ENCODE measurements at regions not wholly inside any gene's neighbourhood (a gene's known extent, or its start where the extent isn't known, plus 50 kb on each side); places are given as distances from the start of the nearest gene placed in this dataset.

- DNase-seq (ENCODE audit: low spot score): no peak
- ChIA-PET CTCF (ENCODE audit: low intra/inter-chr PET ratio, low total read pairs) (no interaction called here), POLR2A (no interaction called here)
- H4K20me1 ChIP-seq (ENCODE audit: insufficient read depth, low read length): no peaks in the 10 kb centered on the region
- no peaks in the 10 kb centered on the region for H3K4me1 ChIP-seq (ENCODE audit: insufficient read depth, low read length)
- no peak for FAIRE-seq
- H3K9ac ChIP-seq (ENCODE audit: insufficient read depth, low read depth, low read length): no peak overlapping the region
- no peak overlapping the region for H3K4me2 ChIP-seq (ENCODE audit: low read depth, low read length)
- WGBS (ENCODE audit: low lambda C conversion rate): 10% methylated on average over 3 of the region's 3 CpGs
- intact Hi-C loops (cut with micrococcal nuclease; ENCODE audit: unreplicated experiment) (no loop called here), in situ Hi-C loops (cut with HindIII; ENCODE audit: extremely low pct_ligation_motif_present, low pct_unique_long_range_greater_than_20kb) (no loop called here)
- H3K79me2 ChIP-seq (ENCODE audit: insufficient read depth, low read length): no peaks in the 10 kb centered on the region
- ATAC-seq: no peak
- no peaks in the 10 kb centered on the region for H3K9me3 ChIP-seq (ENCODE audit: low read length)
- H2AFZ ChIP-seq (ENCODE audit: low read length): no peak overlapping the region
- TF ChIP-seq GPN1 (CRISPR knock-in tag; IDR thresholded peaks at IDR 0.05; ENCODE audit: borderline replicate concordance): no peak
- no peaks in the 10 kb centered on the region for H3K36me3 ChIP-seq (replicated peaks in 1 of 2; ENCODE audit: control insufficient read depth in 1 of 2, insufficient read depth in 2 of 2, low read length in 2 of 2)
- H3K27ac ChIP-seq (ENCODE audit: extremely low read length, insufficient read depth, low read length): no peak overlapping the region
- peaks cover 0 to 17% of the 10 kb centered on the region in 2 experiments; a peak in 2 of 5 replicates for H3K27me3 ChIP-seq (ENCODE audit: control insufficient read depth in 1 of 2, insufficient read depth in 2 of 2, low read length in 2 of 2)
- no TSS peak for BruUV-seq (replicated peaks)
- H3K4me3 ChIP-seq (replicated peaks in 1 of 3; ENCODE audit: insufficient read depth in 1 of 3, low read depth in 2 of 3, low read length in 3 of 3): no peak overlapping the region
Measured at GRCh38 chr6:164087870-164088269, 673.4 kb downstream of the QKI start.

- H3K27me3 ChIP-seq (ENCODE audit: control insufficient read depth in 1 of 2, insufficient read depth in 2 of 2, low read length in 2 of 2): peaks cover 0 to 17% of the 10 kb centered on the region in 2 experiments; a peak in 2 of 5 replicates
- WGBS (ENCODE audit: low lambda C conversion rate): 4% methylated on average over 2 of the region's 2 CpGs
- H3K79me2 ChIP-seq (ENCODE audit: insufficient read depth, low read length): no peaks in the 10 kb centered on the region
- H3K36me3 ChIP-seq (replicated peaks in 1 of 2; ENCODE audit: control insufficient read depth in 1 of 2, insufficient read depth in 2 of 2, low read length in 2 of 2): no peaks in the 10 kb centered on the region
- H4K20me1 ChIP-seq (ENCODE audit: insufficient read depth, low read length): no peaks in the 10 kb centered on the region
- H3K9ac ChIP-seq (ENCODE audit: insufficient read depth, low read depth, low read length): no peak overlapping the region
- no peak for FAIRE-seq
- TF ChIP-seq GTF2F1 (IDR thresholded peaks at IDR 0.05; ENCODE audit: low read length): no peak
- TF ChIP-seq ZNF770 (CRISPR knock-in tag; IDR thresholded peaks at IDR 0.05): no peak
- no peak for TF ChIP-seq HOXA5 (CRISPR knock-in tag; IDR thresholded peaks at IDR 0.05)
- TF ChIP-seq ZNF180 (CRISPR knock-in tag; IDR thresholded peaks at IDR 0.05; ENCODE audit: borderline replicate concordance, low read depth): no peak
- no peak for TF ChIP-seq SUZ12 (IDR thresholded peaks at IDR 0.05; ENCODE audit: low read depth, low read length)
- no peak for TF ChIP-seq ZBTB8A (CRISPR knock-in tag; IDR thresholded peaks at IDR 0.05; ENCODE audit: borderline replicate concordance, low read depth)
- TF ChIP-seq ZNF713 (CRISPR knock-in tag; IDR thresholded peaks at IDR 0.05): no peak
- TF ChIP-seq ZNF678 (CRISPR knock-in tag; IDR thresholded peaks at IDR 0.05): no peak
- TF ChIP-seq ZNF234 (CRISPR knock-in tag; conservative IDR thresholded peaks at IDR 0.05): no peak
- TF ChIP-seq ZNF501 (CRISPR knock-in tag; IDR thresholded peaks at IDR 0.05): no peak
- TF ChIP-seq SP140L (CRISPR knock-in tag; IDR thresholded peaks at IDR 0.05; ENCODE audit: borderline replicate concordance): no peak
- no peak for TF ChIP-seq ZNF792 (CRISPR knock-in tag; IDR thresholded peaks at IDR 0.05)
- TF ChIP-seq POGZ (CRISPR knock-in tag; IDR thresholded peaks at IDR 0.05): no peak
- no peak for TF ChIP-seq ZNF367 (CRISPR knock-in tag; IDR thresholded peaks at IDR 0.05; ENCODE audit: borderline replicate concordance)
- BruUV-seq (replicated peaks): no TSS peak
- H2AFZ ChIP-seq (ENCODE audit: low read length): no peak overlapping the region
- in situ Hi-C loops (cut with HindIII; ENCODE audit: extremely low pct_ligation_motif_present, low pct_unique_long_range_greater_than_20kb) (no loop called here), intact Hi-C loops (cut with micrococcal nuclease; ENCODE audit: unreplicated experiment) (no loop called here)
- H3K4me3 ChIP-seq (replicated peaks in 1 of 3; ENCODE audit: insufficient read depth in 1 of 3, low read depth in 2 of 3, low read length in 3 of 3): no peak overlapping the region
- no peak overlapping the region for H3K4me2 ChIP-seq (ENCODE audit: low read depth, low read length)
- no peaks in the 10 kb centered on the region for H3K9me3 ChIP-seq (ENCODE audit: low read length)
- H3K27ac ChIP-seq (ENCODE audit: extremely low read length, insufficient read depth, low read length): no peak overlapping the region
- DNase-seq (ENCODE audit: low spot score): no peak
- ChIA-PET POLR2A (no interaction called here), CTCF (ENCODE audit: low intra/inter-chr PET ratio, low total read pairs) (no interaction called here)
- H3K4me1 ChIP-seq (ENCODE audit: insufficient read depth, low read length): no peaks in the 10 kb centered on the region
- ATAC-seq: no peak
Measured at GRCh38 chr6:164087211-164087610, 672.7 kb downstream of the QKI start.

Measured in HepG2 (cell line).